DOHH2 (cell line): ENCODE measurements at regions not wholly inside any gene's neighbourhood (a gene's known extent, or its start where the extent isn't known, plus 50 kb on each side); places are given as distances from the start of the nearest gene placed in this dataset.

Source experiments
- H3F3A ChIP-seq: fragments of 200-600 bp; sonication (generic), shearing (Covaris generic); 2 replicates; pipeline ENCODE4 v1.6.0; 2016; ENCODE audit warnings: antibody characterized with exemption, mild to moderate bottlenecking; ENCODE audit not compliant: control insufficient read depth, insufficient read depth
- H3K27ac ChIP-seq: fragments of 200-600 bp; sonication (generic); 2 replicates; pipeline ENCODE4 v1.5.1; 2014; ENCODE audit warnings: low read depth, mild to moderate bottlenecking, low read length, moderate library complexity
- H3K27me3 ChIP-seq: fragments of 200-600 bp; sonication (generic); 2 replicates; pipeline ENCODE4 v1.6.1; 2014; ENCODE audit warnings: mild to moderate bottlenecking, low read length, mixed read lengths; ENCODE audit not compliant: control insufficient read depth
- H3K36me3 ChIP-seq: fragments of 200-600 bp; sonication (generic); 2 replicates; pipeline ENCODE4 v1.6.1; 2014; ENCODE audit warnings: mild to moderate bottlenecking, low read length, moderate library complexity, mixed read lengths; ENCODE audit not compliant: control insufficient read depth
- H3K4me1 ChIP-seq: fragments of 200-600 bp; sonication (generic); 2 replicates; pipeline ENCODE4 v1.6.1; 2014; ENCODE audit warnings: mild to moderate bottlenecking, low read length, mixed read lengths; ENCODE audit not compliant: control insufficient read depth
- H3K4me2 ChIP-seq: fragments of 200-600 bp; sonication (generic); 2 replicates; pipeline ENCODE4 v1.6.0; 2014; ENCODE audit warnings: mild to moderate bottlenecking, low read length, moderate library complexity
- H3K4me3 ChIP-seq: fragments of 200-600 bp; sonication (generic); 2 replicates; pipeline ENCODE4 v1.5.1; 2014; ENCODE audit warnings: mild to moderate bottlenecking, low read length, mixed read lengths
- H3K79me2 ChIP-seq: fragments of 200-600 bp; sonication (generic); 2 replicates; pipeline ENCODE4 v1.6.1; 2014; ENCODE audit warnings: mild to moderate bottlenecking, low read length, mixed read lengths; ENCODE audit not compliant: control insufficient read depth
- H3K9me2 ChIP-seq: fragments of 200-600 bp; sonication (generic); replicated peaks from 2 replicates; pipeline ENCODE4 v1.6.1; 2014; ENCODE audit warnings: mild to moderate bottlenecking, low read length, mixed read lengths; ENCODE audit not compliant: control insufficient read depth
- H3K9me3 ChIP-seq: fragments of 200-600 bp; sonication (generic); 2 replicates; pipeline ENCODE4 v1.6.1; 2014; ENCODE audit warnings: antibody characterized with exemption, low read length, mixed read lengths; ENCODE audit not compliant: control insufficient read depth, insufficient read depth
- H4K20me1 ChIP-seq: fragments of 200-600 bp; sonication (generic); 2 replicates; pipeline ENCODE4 v1.6.0; 2014; ENCODE audit warnings: low read depth, mild to moderate bottlenecking, antibody characterized with exemption, low read length, moderate library complexity; ENCODE audit not compliant: control insufficient read depth, insufficient read depth
- EZH2phosphoT487 ChIP-seq: fragments of 200-600 bp; sonication (generic); IDR thresholded peaks from 2 replicates; pipeline ENCODE4 v1.6.1; 2017; ENCODE audit warnings: borderline replicate concordance, mild to moderate bottlenecking, antibody characterized with exemption, low read length, moderate library complexity, mixed read lengths
- TF ChIP-seq, protein P1 (sequence below): fragments of 200-600 bp; sonication (generic); IDR thresholded peaks from one replicate; pipeline ENCODE4 v1.5.1; 2014; ENCODE audit warnings: antibody characterized with exemption, mild to moderate bottlenecking, low read depth, low read length; ENCODE audit not compliant: poor library complexity, severe bottlenecking

GRCh38 chr4:187209921-187210613, 486.4 kb upstream of the FAT1 start:
- H3K9me2 ChIP-seq: no peaks in the 10 kb centered on the region
- H3K4me2 ChIP-seq: no peak overlapping the region
- H3K79me2 ChIP-seq: no peaks in the 10 kb centered on the region
- TF ChIP-seq, protein P1, sequence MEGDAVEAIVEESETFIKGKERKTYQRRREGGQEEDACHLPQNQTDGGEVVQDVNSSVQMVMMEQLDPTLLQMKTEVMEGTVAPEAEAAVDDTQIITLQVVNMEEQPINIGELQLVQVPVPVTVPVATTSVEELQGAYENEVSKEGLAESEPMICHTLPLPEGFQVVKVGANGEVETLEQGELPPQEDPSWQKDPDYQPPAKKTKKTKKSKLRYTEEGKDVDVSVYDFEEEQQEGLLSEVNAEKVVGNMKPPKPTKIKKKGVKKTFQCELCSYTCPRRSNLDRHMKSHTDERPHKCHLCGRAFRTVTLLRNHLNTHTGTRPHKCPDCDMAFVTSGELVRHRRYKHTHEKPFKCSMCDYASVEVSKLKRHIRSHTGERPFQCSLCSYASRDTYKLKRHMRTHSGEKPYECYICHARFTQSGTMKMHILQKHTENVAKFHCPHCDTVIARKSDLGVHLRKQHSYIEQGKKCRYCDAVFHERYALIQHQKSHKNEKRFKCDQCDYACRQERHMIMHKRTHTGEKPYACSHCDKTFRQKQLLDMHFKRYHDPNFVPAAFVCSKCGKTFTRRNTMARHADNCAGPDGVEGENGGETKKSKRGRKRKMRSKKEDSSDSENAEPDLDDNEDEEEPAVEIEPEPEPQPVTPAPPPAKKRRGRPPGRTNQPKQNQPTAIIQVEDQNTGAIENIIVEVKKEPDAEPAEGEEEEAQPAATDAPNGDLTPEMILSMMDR: no peak
- no peak for TF ChIP-seq EZH2phosphoT487
- no peak overlapping the region for H3K27ac ChIP-seq
- no peaks in the 10 kb centered on the region for H3F3A ChIP-seq
- no peaks in the 10 kb centered on the region; the same call in 1 of the 2 replicates for H3K9me3 ChIP-seq
- no peaks in the 10 kb centered on the region for H3K27me3 ChIP-seq
- no peak overlapping the region for H3K4me3 ChIP-seq
- no peaks in the 10 kb centered on the region for H3K4me1 ChIP-seq
- no peaks in the 10 kb centered on the region for H4K20me1 ChIP-seq
- no peaks in the 10 kb centered on the region for H3K36me3 ChIP-seq

DNA sequence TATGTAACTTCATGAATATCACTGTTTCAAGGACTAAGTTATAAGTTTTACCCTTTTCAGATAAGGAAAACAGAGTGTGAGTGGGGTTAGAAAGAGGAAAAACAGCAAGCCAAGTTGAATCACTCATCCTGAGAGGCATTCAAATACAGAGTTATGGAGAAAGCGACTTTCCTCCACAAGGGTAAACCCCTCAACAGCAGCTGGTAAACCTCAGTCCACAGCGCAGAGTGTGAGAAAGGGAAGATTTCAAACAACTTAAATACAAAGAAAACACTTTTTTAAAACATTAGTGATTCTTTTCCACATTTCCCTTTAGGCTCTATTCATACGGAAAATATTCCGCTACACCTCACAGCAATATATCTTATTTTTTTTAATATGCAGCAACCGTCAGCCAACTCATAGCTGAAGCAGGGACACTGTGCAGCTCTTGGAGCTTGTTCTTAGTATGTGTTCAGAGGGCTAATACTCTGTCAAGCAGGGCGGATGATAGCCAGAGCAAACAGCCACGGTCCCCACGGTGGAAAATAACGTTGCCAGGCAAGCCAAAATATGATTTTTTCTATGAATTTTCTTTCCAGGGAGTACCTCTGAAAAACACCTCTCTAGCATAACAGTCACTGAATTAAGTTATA, 488.9 kb upstream of the FAT1 start:
- Histone ChIP-seq H3K9me3 (no peaks in the 10 kb centered on the region; the same call in none of the 2 replicates), H3K27ac (no peak overlapping the region), H3K4me1 (no peaks in the 10 kb centered on the region), H3K4me3 (no peak overlapping the region), H3K4me2 (no peak overlapping the region), H3K9me2 (no peaks in the 10 kb centered on the region), H3F3A (no peaks in the 10 kb centered on the region), H3K27me3 (no peaks in the 10 kb centered on the region), H3K79me2 (no peaks in the 10 kb centered on the region), H3K36me3 (no peaks in the 10 kb centered on the region), H4K20me1 (no peaks in the 10 kb centered on the region)
- no peak for TF ChIP-seq EZH2phosphoT487

DNA sequence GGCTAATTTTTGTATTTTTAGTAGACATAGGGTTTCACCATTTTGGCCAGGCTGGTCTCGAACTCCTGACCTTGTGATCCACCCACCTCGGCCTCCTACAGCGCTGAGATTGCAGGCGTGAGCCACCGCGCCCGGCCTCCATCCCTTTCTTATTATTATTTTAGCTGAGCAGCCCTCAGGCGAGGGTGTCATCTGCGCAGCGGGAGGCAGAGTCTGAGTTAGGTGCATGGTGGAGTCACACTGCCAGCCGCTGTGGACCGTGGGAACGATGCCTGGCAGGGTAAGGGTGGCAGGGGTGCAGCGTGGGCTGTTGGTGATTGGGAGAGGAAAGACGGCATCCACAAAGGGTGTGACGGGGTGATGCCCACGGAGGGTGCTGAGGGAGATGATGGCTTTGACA, 491.8 kb upstream of the FAT1 start:
- H3K4me1 ChIP-seq: no peaks in the 10 kb centered on the region
- H3K4me2 ChIP-seq: no peak overlapping the region
- H3K9me2 ChIP-seq: no peaks in the 10 kb centered on the region
- no peaks in the 10 kb centered on the region for H4K20me1 ChIP-seq
- no peaks in the 10 kb centered on the region for H3K27me3 ChIP-seq
- no peaks in the 10 kb centered on the region; the same call in none of the 2 replicates for H3K9me3 ChIP-seq
- no peak overlapping the region for H3K27ac ChIP-seq
- TF ChIP-seq, protein P1: no peak
- no peak for TF ChIP-seq EZH2phosphoT487
- H3K79me2 ChIP-seq: no peaks in the 10 kb centered on the region
- no peaks in the 10 kb centered on the region for H3F3A ChIP-seq
- H3K36me3 ChIP-seq: no peaks in the 10 kb centered on the region
- H3K4me3 ChIP-seq: no peak overlapping the region

DNA sequence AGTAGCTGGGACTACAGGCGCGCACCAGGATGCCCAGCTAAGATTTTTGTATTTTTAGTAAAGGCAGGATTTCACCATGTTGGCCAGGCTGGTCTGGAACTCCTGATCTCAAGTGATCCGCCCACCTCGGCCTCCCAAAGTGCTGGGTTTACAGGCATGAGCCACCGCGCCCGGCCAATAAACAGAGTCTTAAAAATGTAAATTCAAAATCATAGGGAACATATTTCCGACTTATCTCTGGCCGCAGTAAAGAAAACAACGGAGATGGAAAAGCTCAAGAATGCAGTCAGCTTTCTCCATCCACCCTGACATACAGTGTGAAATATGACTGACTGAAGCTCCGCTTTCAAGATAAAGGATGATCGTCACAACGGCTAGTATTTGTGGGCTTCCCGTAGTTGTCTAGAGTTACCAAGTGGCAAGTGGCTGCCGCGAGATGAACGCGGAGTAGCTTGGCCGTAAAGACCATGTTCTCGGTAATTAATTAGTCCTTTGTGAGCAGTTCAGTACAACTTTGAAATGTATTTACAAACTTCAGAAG, 495.1 kb upstream of the FAT1 start:
- no peaks in the 10 kb centered on the region; the same call in 1 of the 2 replicates for H3K9me3 ChIP-seq
- no peaks in the 10 kb centered on the region for H3K36me3 ChIP-seq
- no peak overlapping the region for H3K4me2 ChIP-seq
- H3K27ac ChIP-seq: no peak overlapping the region
- no peak for TF ChIP-seq EZH2phosphoT487
- TF ChIP-seq, protein P1: no peak
- H3K27me3 ChIP-seq: no peaks in the 10 kb centered on the region
- no peaks in the 10 kb centered on the region for H3K9me2 ChIP-seq
- no peaks in the 10 kb centered on the region for H3K79me2 ChIP-seq
- no peaks in the 10 kb centered on the region for H3F3A ChIP-seq
- H3K4me3 ChIP-seq: no peak overlapping the region
- no peaks in the 10 kb centered on the region for H3K4me1 ChIP-seq
- no peaks in the 10 kb centered on the region for H4K20me1 ChIP-seq
